OCI-LY7 (cell line): ENCODE measurements at regions not wholly inside any gene's neighbourhood (a gene's known extent, or its start where the extent isn't known, plus 50 kb on each side); places are given as distances from the start of the nearest gene placed in this dataset.
"Not testable (repeated sequence)": the region's sequence is repeated elsewhere in the genome, so short reads cannot be mapped to it uniquely, and the experiment has no call there.

Experiments used
- BruUV-seq: library from RNA; stranded (reverse); fragments of 400-500 nt; replicated peaks from 2 replicates; lab custom pipeline; 2021; lab: Mats Ljungman, UMichigan
- CTCF ChIA-PET: fragments of 300-600 bp; sonication (Branson Sonifier 250); formaldehyde crosslinking; loops from one replicate; lab custom pipeline; 2022; ENCODE audit warnings: antibody characterized with exemption; ENCODE audit not compliant: unreplicated experiment; lab: Charles Lee
- POLR2A ChIA-PET: fragments of 300-600 bp; sonication (Branson Sonifier 250); formaldehyde crosslinking; loops from one replicate; lab custom pipeline; 2022; ENCODE audit warnings: antibody characterized with exemption; lab: Charles Lee
- DNase-seq: peaks from one replicate; pipeline ENCODE4 v3.0.0-alpha.2; 2015; ENCODE audit warnings: low spot score
- H2AFZ ChIP-seq: fragments of 200-600 bp; sonication (generic), shearing (Covaris generic); 2 replicates; pipeline ENCODE4 v1.6.1; 2014; ENCODE audit warnings: mild to moderate bottlenecking, antibody characterized with exemption, low read length, moderate library complexity
- H3K27ac ChIP-seq: fragments of 200-600 bp; sonication (generic); 2 replicates; pipeline ENCODE4 v1.5.1; 2014; ENCODE audit warnings: mixed run types, low read depth, mild to moderate bottlenecking, moderate library complexity, low read length, inconsistent platforms; ENCODE audit not compliant: poor library complexity, severe bottlenecking
- H3K36me3 ChIP-seq: fragments of 200-600 bp; sonication (generic); 2 replicates; pipeline ENCODE4 v1.6.1; 2014; ENCODE audit warnings: mild to moderate bottlenecking, antibody characterized with exemption, low read length, moderate library complexity, mixed read lengths; ENCODE audit not compliant: insufficient read depth
- H3K4me1 ChIP-seq: fragments of 200-600 bp; sonication (generic); 2 replicates; pipeline ENCODE4 v1.5.1; 2014; ENCODE audit warnings: mild to moderate bottlenecking, low read length; ENCODE audit not compliant: insufficient read depth, poor library complexity, severe bottlenecking
- H3K4me2 ChIP-seq: fragments of 200-600 bp; sonication (generic); 2 replicates; pipeline ENCODE4 v1.6.1; 2014; ENCODE audit warnings: mild to moderate bottlenecking, low read length
- H3K4me3 ChIP-seq: fragments of 200-600 bp; sonication (generic); 2 replicates; pipeline ENCODE4 v1.5.1; 2014; ENCODE audit warnings: mild to moderate bottlenecking, low read depth, low read length; ENCODE audit not compliant: poor library complexity, severe bottlenecking
- H3K79me2 ChIP-seq: fragments of 200-600 bp; sonication (generic); 2 replicates; pipeline ENCODE4 v1.6.1; 2016; ENCODE audit warnings: low read depth, mild to moderate bottlenecking, low read length, moderate library complexity, mixed read lengths; ENCODE audit not compliant: insufficient read depth
- H3K9me2 ChIP-seq: fragments of 200-600 bp; sonication (generic); 2 replicates; pipeline ENCODE4 v1.6.1; 2016; ENCODE audit warnings: mild to moderate bottlenecking, low read length, mixed read lengths; ENCODE audit not compliant: insufficient read depth
- H3K9me3 ChIP-seq: fragments of 200-600 bp; sonication (generic); 2 replicates; pipeline ENCODE4 v1.6.1; 2014; ENCODE audit warnings: mild to moderate bottlenecking, mixed run types, low read length, mixed read lengths
- H4K20me1 ChIP-seq: fragments of 200-600 bp; sonication (generic); 2 replicates; pipeline ENCODE4 v1.6.1; 2014; ENCODE audit warnings: mild to moderate bottlenecking, antibody characterized with exemption, low read length, moderate library complexity, mixed read lengths; ENCODE audit not compliant: insufficient read depth
- CTCF ChIP-seq: fragments of 200-600 bp; sonication (generic); conservative IDR thresholded peaks from 2 replicates; pipeline ENCODE4 v1.5.1; 2014; ENCODE audit warnings: mild to moderate bottlenecking, antibody characterized with exemption, low read length, moderate library complexity, mixed read lengths
- EZH2phosphoT487 ChIP-seq: fragments of 200-600 bp; sonication (generic); IDR thresholded peaks from 2 replicates; pipeline ENCODE4 v1.6.1; 2018; ENCODE audit warnings: low read depth, borderline replicate concordance, mild to moderate bottlenecking, mixed run types, antibody characterized with exemption, low read length, moderate library complexity, mixed read lengths
- intact Hi-C: fragments of 100-400 bp; cut with micrococcal nuclease; formaldehyde crosslinking; loops from one replicate; pipeline ENCODE4 v1.10.0; 2022; ENCODE audit not compliant: unreplicated experiment

GRCh38 chr4:86413426-86413825 is 53.6 kb upstream of the MAPK10 start:
- H3K36me3 ChIP-seq, H2AFZ ChIP-seq, H4K20me1 ChIP-seq, intact Hi-C loops, BruUV-seq, H3K4me2 ChIP-seq, H3K4me3 ChIP-seq, H3K9me3 ChIP-seq, DNase-seq, H3K4me1 ChIP-seq, H3K9me2 ChIP-seq, H3K27ac ChIP-seq, CTCF ChIA-PET, H3K79me2 ChIP-seq: not testable (repeated sequence)
- POLR2A ChIA-PET: interaction anchor here (1.1 kb wide), 1 partner anchor 18 kb away, joined by 3 read pairs; no protein-coding TSS in a partner anchor

- CTCF ChIA-PET: interaction anchor here (0.6 kb wide), 1 partner anchor 85 kb away, joined by 3 read pairs; no protein-coding TSS in a partner anchor
- POLR2A ChIA-PET: interaction anchor here (0.6 to 1.1 kb wide), 7 partner anchors 17 to 1052 kb away, joined by 3 to 10 read pairs (median 3); partner anchors contain the start of gene NUDT9
- Histone ChIP-seq H2AFZ (no peak overlapping the region), H3K9me2 (no peaks in the 10 kb centered on the region), H3K9me3 (no peaks in the 10 kb centered on the region), H3K4me2 (no peak overlapping the region), H3K4me3 (no peak overlapping the region), H3K79me2 (no peaks in the 10 kb centered on the region), H3K4me1 (no peaks in the 10 kb centered on the region), H3K27ac (no peak overlapping the region), H3K36me3 (no peaks in the 10 kb centered on the region), H4K20me1 (no peaks in the 10 kb centered on the region)
- BruUV-seq: no TSS peak
- intact Hi-C loops: no loop called here
- no peak for DNase-seq
- TF ChIP-seq CTCF (no peak), EZH2phosphoT487 (no peak)
These were observed 54.8 kb upstream of the MAPK10 start for GRCh38 chr4:86414686-86415085.

GRCh38 chr4:86416081-86416480 is 56.2 kb upstream of the MAPK10 start:
- CTCF ChIA-PET: no interaction called here
- no TSS peak for BruUV-seq
- Histone ChIP-seq H3K4me2 (no peak overlapping the region), H3K27ac (no peak overlapping the region), H3K9me2 (no peaks in the 10 kb centered on the region), H2AFZ (no peak overlapping the region), H3K79me2 (no peaks in the 10 kb centered on the region), H3K4me3 (no peak overlapping the region), H3K36me3 (no peaks in the 10 kb centered on the region), H3K4me1 (no peaks in the 10 kb centered on the region), H3K9me3 (no peaks in the 10 kb centered on the region), H4K20me1 (no peaks in the 10 kb centered on the region)
- intact Hi-C loops: no loop called here
- no peak for TF ChIP-seq EZH2phosphoT487
- TF ChIP-seq CTCF: no peak
- no peak for DNase-seq
- POLR2A ChIA-PET: no interaction called here
